WTC11 (cell line): ENCODE measurements at regions not wholly inside any gene's neighbourhood (a gene's known extent, or its start where the extent isn't known, plus 50 kb on each side); places are given as distances from the start of the nearest gene placed in this dataset.
"Not testable (repeated sequence)": the region's sequence is repeated elsewhere in the genome, so short reads cannot be mapped to it uniquely, and the experiment has no call there.

Experiments used
- ARID4B ChIP-seq: sonication (generic); formaldehyde crosslinking; IDR thresholded peaks from 2 replicates; pipeline ENCODE4 v1.8.0; 2023; ENCODE audit warnings: missing genetic modification reagents, mild to moderate bottlenecking, borderline replicate concordance
- CTCF ChIP-seq: fragments of 200-600 bp; IDR thresholded peaks from 2 replicates; pipeline ENCODE4 v1.8.0; 2022; ENCODE audit warnings: antibody characterized with exemption
- E2F1 ChIP-seq: sonication (generic); formaldehyde crosslinking; IDR thresholded peaks from 2 replicates; pipeline ENCODE4 v1.8.0; 2022; ENCODE audit warnings: mild to moderate bottlenecking, missing genetic modification reagents
- E2F4 ChIP-seq: sonication (generic); formaldehyde crosslinking; IDR thresholded peaks from 2 replicates; pipeline ENCODE4 v1.8.1; 2022; ENCODE audit warnings: low read depth, mild to moderate bottlenecking, moderate library complexity, missing genetic modification reagents, borderline replicate concordance
- ELF4 ChIP-seq: sonication (generic); formaldehyde crosslinking; IDR thresholded peaks from 2 replicates; pipeline ENCODE4 v1.8.1; 2022; ENCODE audit warnings: low read depth, mild to moderate bottlenecking, moderate library complexity, missing genetic modification reagents
- ESRRA ChIP-seq: sonication (generic); formaldehyde crosslinking; IDR thresholded peaks from 2 replicates; pipeline ENCODE4 v1.8.1; 2022; ENCODE audit warnings: mild to moderate bottlenecking, missing genetic modification reagents, borderline replicate concordance
- FOXP4 ChIP-seq: sonication (generic); formaldehyde crosslinking; IDR thresholded peaks from 2 replicates; pipeline ENCODE4 v1.8.0; 2022; ENCODE audit warnings: mild to moderate bottlenecking, missing genetic modification reagents
- GRHL2 ChIP-seq: fragments of 250-450 bp; sonication (Bioruptor Pico); IDR thresholded peaks from 2 replicates; pipeline ENCODE4 v1.8.0; 2022; ENCODE audit warnings: mild to moderate bottlenecking, moderate library complexity; ENCODE audit not compliant: insufficient replicate concordance, severe bottlenecking
- NFYB ChIP-seq: sonication (generic); formaldehyde crosslinking; conservative IDR thresholded peaks from 2 replicates; pipeline ENCODE4 v1.8.0; 2022; ENCODE audit warnings: low read depth, missing genetic modification reagents
- SMAD3 ChIP-seq: sonication (generic); formaldehyde crosslinking; IDR thresholded peaks from 2 replicates; pipeline ENCODE4 v1.8.0; 2022; ENCODE audit warnings: missing genetic modification reagents, mild to moderate bottlenecking, borderline replicate concordance
- SMAD4 ChIP-seq: sonication (generic); formaldehyde crosslinking; IDR thresholded peaks from 2 replicates; pipeline ENCODE4 v1.8.0; 2022; ENCODE audit warnings: mild to moderate bottlenecking, missing genetic modification reagents
- STAT6 ChIP-seq: sonication (generic); formaldehyde crosslinking; conservative IDR thresholded peaks from 2 replicates; pipeline ENCODE4 v1.8.1; 2023; ENCODE audit warnings: mild to moderate bottlenecking, low read depth, missing genetic modification reagents, moderate library complexity
- ZNF121 ChIP-seq: sonication (generic); formaldehyde crosslinking; IDR thresholded peaks from 2 replicates; pipeline ENCODE4 v1.8.0; 2023; ENCODE audit warnings: missing genetic modification reagents

- not testable (repeated sequence) for TF ChIP-seq CTCF; E2F4 (CRISPR knock-in tag); E2F1; NFYB; ESRRA (CRISPR knock-in tag); SMAD3 (CRISPR knock-in tag); FOXP4 (CRISPR knock-in tag); SMAD4 (CRISPR knock-in tag); ZNF121; ARID4B (CRISPR knock-in tag); STAT6; ELF4 (CRISPR knock-in tag); GRHL2 (CRISPR knock-in tag)
Observed at GRCh38 chr6:112974931-112975330, 627.8 kb downstream of the RFPL4B start.
